GM20000 (cell line): ENCODE measurements at regions not wholly inside any gene's neighbourhood (a gene's known extent, or its start where the extent isn't known, plus 50 kb on each side); places are given as distances from the start of the nearest gene placed in this dataset.

Source experiments
- DNase-seq: peaks from one replicate; pipeline ENCODE4 v3.0.0; 2012; ENCODE audit warnings: low spot score
- CTCF ChIP-seq: IDR thresholded peaks from 2 replicates; pipeline ENCODE4 v1.5.1; 2012; ENCODE audit warnings: mild to moderate bottlenecking, control low read depth; ENCODE audit errors: extremely low read depth, missing control alignments

- TF ChIP-seq CTCF, result no peak
Measured at GRCh38 chr10:45179691-45180090, 135.7 kb downstream of the OR13A1 start.

GRCh38 chr10:45180507-45180906 is 134.9 kb downstream of the OR13A1 start:
- no peak for TF ChIP-seq CTCF
- no peak for DNase-seq

More at GRCh38 chr10:45179691-45180090, 135.7 kb downstream of the OR13A1 start:
- no peak for DNase-seq

- TF ChIP-seq CTCF, result no peak
- no peak for DNase-seq
Measured at GRCh38 chr10:45180946-45181875, 134.2 kb downstream of the OR13A1 start.

- TF ChIP-seq CTCF, result no peak
- DNase-seq, result no peak
Measured at GRCh38 chr10:45183174-45183573, 132.2 kb downstream of the OR13A1 start.

- TF ChIP-seq CTCF, result no peak
- no peak for DNase-seq
Measured at GRCh38 chr10:45197816-45198485, 117.5 kb downstream of the OR13A1 start.

GRCh38 chr10:45198486-45199204 is 116.8 kb downstream of the OR13A1 start:
- TF ChIP-seq CTCF, result no peak
- no peak for DNase-seq
